ENCODE measurements at regions not wholly inside any gene's neighbourhood (a gene's known extent, or its start where the extent isn't known, plus 50 kb on each side); places are given as distances from the start of the nearest gene placed in this dataset.
A peak's percentile ranks its signal among the peaks of the same experiment; 100 is the strongest.
"Not testable (repeated sequence)": the region's sequence is repeated elsewhere in the genome, so short reads cannot be mapped to it uniquely, and the experiment has no call there.

GRCh38 chr2:209307161-209308001, 116.5 kb upstream of the MAP2 start:
- DNase-seq (ENCODE audit: low spot score): no peak

- no peak for DNase-seq (ENCODE audit: low spot score)
These were observed 115.4 kb upstream of the MAP2 start for GRCh38 chr2:209308415-209308814.

- DNase-seq (ENCODE audit: low spot score): no peak
These were observed 111.9 kb upstream of the MAP2 start for GRCh38 chr2:209311948-209312347.

GRCh38 chr2:209312450-209312849, 111.4 kb upstream of the MAP2 start:
- DNase-seq (ENCODE audit: low spot score): not testable (repeated sequence)

- no peak for DNase-seq (ENCODE audit: low spot score)
These were observed 109.2 kb upstream of the MAP2 start for GRCh38 chr2:209314653-209315052.

GRCh38 chr2:209316141-209316540, 107.7 kb upstream of the MAP2 start:
- no peak for DNase-seq (ENCODE audit: low spot score)

GRCh38 chr2:209321076-209321475, 102.8 kb upstream of the MAP2 start:
- DNase-seq (ENCODE audit: low spot score): no peak

- no peak for DNase-seq (ENCODE audit: low spot score)
These were observed 102.3 kb upstream of the MAP2 start for GRCh38 chr2:209321581-209321980.

GRCh38 chr2:209322041-209322440, 101.8 kb upstream of the MAP2 start:
- no peak for DNase-seq (ENCODE audit: low spot score)

GRCh38 chr2:209322905-209323512, 100.8 kb upstream of the MAP2 start:
- DNase-seq (ENCODE audit: low spot score): no peak

- no peak for DNase-seq (ENCODE audit: low spot score)
These were observed 100.1 kb upstream of the MAP2 start for GRCh38 chr2:209323738-209324137.

GRCh38 chr2:209324281-209324680, 99.6 kb upstream of the MAP2 start:
- DNase-seq (ENCODE audit: low spot score): no peak

GRCh38 chr2:209331291-209331844, 92.5 kb upstream of the MAP2 start:
- DNase-seq (ENCODE audit: low spot score): no peak

- DNase-seq (ENCODE audit: low spot score): peak; percentile 12
These were observed 89.4 kb upstream of the MAP2 start for GRCh38 chr2:209334188-209335017.

- DNase-seq (ENCODE audit: low spot score): no peak
These were observed 83.3 kb upstream of the MAP2 start for GRCh38 chr2:209340522-209340921.

- DNase-seq (ENCODE audit: low spot score): no peak
These were observed 79.5 kb upstream of the MAP2 start for GRCh38 chr2:209344349-209344748.

- DNase-seq (ENCODE audit: low spot score): no peak
These were observed 75.4 kb upstream of the MAP2 start for GRCh38 chr2:209348433-209348832.

GRCh38 chr2:209351636-209352035, 72.2 kb upstream of the MAP2 start:
- DNase-seq (ENCODE audit: low spot score): no peak

GRCh38 chr2:209358992-209359391, 64.9 kb upstream of the MAP2 start:
- DNase-seq (ENCODE audit: low spot score): no peak

- DNase-seq (ENCODE audit: low spot score): no peak
These were observed 56.6 kb upstream of the MAP2 start for GRCh38 chr2:209367075-209367747.

- DNase-seq (ENCODE audit: low spot score): no peak
These were observed 55.4 kb upstream of the MAP2 start for GRCh38 chr2:209368406-209368805.

GRCh38 chr2:209368914-209369313, 54.9 kb upstream of the MAP2 start:
- peak; percentile 11 for DNase-seq (ENCODE audit: low spot score)

All from HuH-7 (cell line).